ENCODE measurements at regions not wholly inside any gene's neighbourhood (a gene's known extent, or its start where the extent isn't known, plus 50 kb on each side); places are given as distances from the start of the nearest gene placed in this dataset.

GRCh38 chr3:72698154-72698917, 149.9 kb downstream of the SHQ1 start:
- intact Hi-C loops (cut with DNase I) = no loop called here
- H3K27me3 ChIP-seq = no peaks in the 10 kb centered on the region
- H3K27ac ChIP-seq = no peak overlapping the region
- no peak for TF ChIP-seq POLR2A (IDR thresholded peaks at IDR 0.05)
- no peak for TF ChIP-seq CTCF (IDR thresholded peaks at IDR 0.05)
- no peak for TF ChIP-seq POLR2AphosphoS5 (IDR thresholded peaks at IDR 0.05; ENCODE audit: insufficient read depth in 1 of 2, low read depth in 1 of 2)
- no peak overlapping the region for H3K4me3 ChIP-seq
- H3K9me3 ChIP-seq = no peaks in the 10 kb centered on the region
- H3K4me1 ChIP-seq = peaks cover 17% of the 10 kb centered on the region
- no peaks in the 10 kb centered on the region for H3K36me3 ChIP-seq
- DNase-seq (ENCODE audit: extremely low spot score in 2 of 2) = no peak

- Histone ChIP-seq H3K27me3 (no peaks in the 10 kb centered on the region), H3K9me3 (no peaks in the 10 kb centered on the region), H3K4me3 (no peak overlapping the region), H3K4me1 (peaks cover 17% of the 10 kb centered on the region), H3K27ac (no peak overlapping the region), H3K36me3 (no peaks in the 10 kb centered on the region)
- no peak for DNase-seq (ENCODE audit: extremely low spot score in 2 of 2)
- TF ChIP-seq POLR2A (IDR thresholded peaks at IDR 0.05) = no peak
- TF ChIP-seq CTCF (IDR thresholded peaks at IDR 0.05) = no peak
- no peak for TF ChIP-seq POLR2AphosphoS5 (IDR thresholded peaks at IDR 0.05; ENCODE audit: insufficient read depth in 1 of 2, low read depth in 1 of 2)
- intact Hi-C loops (cut with DNase I) = no loop called here
Observed at GRCh38 chr3:72697717-72698116, 150.5 kb downstream of the SHQ1 start.

GRCh38 chr3:72696815-72697214, 151.4 kb downstream of the SHQ1 start:
- H3K27me3 ChIP-seq = no peaks in the 10 kb centered on the region
- no peak for DNase-seq (ENCODE audit: extremely low spot score in 2 of 2)
- H3K4me3 ChIP-seq = no peak overlapping the region
- intact Hi-C loops (cut with DNase I) = no loop called here
- no peaks in the 10 kb centered on the region for H3K36me3 ChIP-seq
- TF ChIP-seq POLR2A (IDR thresholded peaks at IDR 0.05) (no peak), CTCF (IDR thresholded peaks at IDR 0.05) (no peak)
- H3K9me3 ChIP-seq = no peaks in the 10 kb centered on the region
- H3K4me1 ChIP-seq = peaks cover 17% of the 10 kb centered on the region
- H3K27ac ChIP-seq = no peak overlapping the region

GRCh38 chr3:72694398-72694797, 153.8 kb downstream of the SHQ1 start:
- Histone ChIP-seq H3K9me3 (no peaks in the 10 kb centered on the region), H3K4me3 (no peak overlapping the region), H3K27ac (no peak overlapping the region), H3K36me3 (no peaks in the 10 kb centered on the region), H3K4me1 (peaks cover 17% of the 10 kb centered on the region), H3K27me3 (no peaks in the 10 kb centered on the region)
- DNase-seq (ENCODE audit: extremely low spot score in 2 of 2) = no peak
- intact Hi-C loops (cut with DNase I) = no loop called here
- no peak for TF ChIP-seq POLR2AphosphoS5 (IDR thresholded peaks at IDR 0.05; ENCODE audit: insufficient read depth in 1 of 2, low read depth in 1 of 2)
- TF ChIP-seq POLR2A (IDR thresholded peaks at IDR 0.05) = no peak
- TF ChIP-seq CTCF (IDR thresholded peaks at IDR 0.05) = no peak

- no peak overlapping the region for H3K4me3 ChIP-seq
- H3K4me1 ChIP-seq = peaks cover 10% of the 10 kb centered on the region
- intact Hi-C loops (cut with DNase I) = no loop called here
- H3K27ac ChIP-seq = no peak overlapping the region
- no peak for DNase-seq (ENCODE audit: extremely low spot score in 2 of 2)
- no peaks in the 10 kb centered on the region for H3K9me3 ChIP-seq
- no peaks in the 10 kb centered on the region for H3K27me3 ChIP-seq
- H3K36me3 ChIP-seq = no peaks in the 10 kb centered on the region
- TF ChIP-seq POLR2AphosphoS5 (IDR thresholded peaks at IDR 0.05; ENCODE audit: insufficient read depth in 1 of 2, low read depth in 1 of 2) (no peak), CTCF (IDR thresholded peaks at IDR 0.05) (no peak), POLR2A (IDR thresholded peaks at IDR 0.05) (no peak)
Observed at GRCh38 chr3:72692990-72693389, 155.3 kb downstream of the SHQ1 start.

Data from vagina (tissue), 2 donors.